NCI-H128 (cell line): ENCODE measurements at regions not wholly inside any gene's neighbourhood (a gene's known extent, or its start where the extent isn't known, plus 50 kb on each side); places are given as distances from the start of the nearest gene placed in this dataset.

Experiments used
- DNase-seq: peaks from one replicate; lab custom pipeline; 2025; ENCODE audit not compliant: unreplicated experiment; lab: John Stamatoyannopoulos, UW

DNA sequence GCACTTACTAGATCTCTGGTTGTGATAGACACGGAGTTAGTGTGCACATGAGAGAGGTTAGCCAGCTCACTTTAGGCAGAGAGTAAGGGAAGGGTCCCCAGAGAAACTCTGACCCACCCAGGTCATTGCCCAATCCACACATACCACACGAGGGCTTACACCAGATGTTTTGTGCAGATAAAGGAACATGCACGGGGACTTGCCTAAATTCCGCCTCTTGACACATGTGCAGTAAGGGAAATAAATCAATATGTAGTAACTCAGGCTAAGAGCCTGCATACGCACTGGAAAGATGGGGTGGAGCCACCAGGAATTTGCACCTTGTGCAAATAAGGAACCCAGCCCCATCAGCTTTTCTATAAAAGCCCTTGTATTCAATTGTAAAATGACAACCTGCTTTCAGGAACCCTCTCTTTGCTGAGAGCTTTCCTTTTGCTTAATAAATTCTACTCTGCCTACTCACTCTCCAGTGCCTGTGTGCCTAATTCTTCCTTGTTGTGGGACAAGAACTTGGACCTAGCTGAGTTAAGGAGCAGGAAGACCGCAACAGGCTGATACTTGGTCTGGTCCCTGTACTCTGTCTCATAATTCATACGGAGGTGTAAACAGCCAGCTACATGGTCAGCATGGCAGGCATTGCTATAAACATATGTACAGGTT is 120.2 kb downstream of the EMP1 start:
- DNase-seq = no peak

DNA sequence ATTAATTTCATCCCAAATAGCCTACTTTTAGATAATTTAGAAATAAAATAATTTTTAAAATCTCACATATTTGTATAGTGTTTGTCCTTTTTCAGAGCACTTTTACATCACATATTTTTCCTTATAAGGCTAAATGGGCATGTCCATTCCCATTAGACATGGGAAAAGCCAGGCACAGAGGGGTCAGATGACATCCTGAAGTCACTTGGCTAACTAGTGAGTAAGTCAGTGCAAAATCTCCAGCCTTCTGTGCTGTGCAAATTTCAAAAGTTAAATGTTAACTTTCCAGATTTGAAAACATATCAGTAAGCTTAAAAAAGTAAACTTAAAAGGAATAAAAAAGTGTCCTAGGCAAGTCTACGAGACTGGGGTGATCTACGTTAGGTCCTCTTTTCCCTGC is 117.4 kb downstream of the EMP1 start:
- no peak for DNase-seq

DNA sequence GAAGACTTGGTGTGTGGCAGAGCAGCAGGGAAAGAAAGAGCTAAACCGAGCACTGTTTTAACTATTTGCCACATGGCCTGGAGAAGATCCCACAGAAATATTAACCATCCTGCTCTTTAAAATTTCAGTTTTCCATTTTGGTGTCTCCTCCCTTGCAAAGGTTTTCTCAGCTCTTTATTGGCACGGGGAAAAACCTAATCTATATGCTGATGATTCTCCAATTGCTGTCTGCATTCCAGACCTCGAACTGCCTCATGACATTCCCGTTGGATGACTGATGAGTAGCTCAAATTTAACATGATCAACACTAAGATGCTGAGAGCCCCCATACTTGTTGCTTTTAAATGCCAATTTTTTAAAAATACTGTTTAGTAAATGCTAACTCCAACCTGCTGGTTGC is 115.0 kb downstream of the EMP1 start:
- DNase-seq = no peak

- no peak for DNase-seq
Measured at GRCh38 chr12:13307143-13307816, 110.8 kb downstream of the EMP1 start.

DNA sequence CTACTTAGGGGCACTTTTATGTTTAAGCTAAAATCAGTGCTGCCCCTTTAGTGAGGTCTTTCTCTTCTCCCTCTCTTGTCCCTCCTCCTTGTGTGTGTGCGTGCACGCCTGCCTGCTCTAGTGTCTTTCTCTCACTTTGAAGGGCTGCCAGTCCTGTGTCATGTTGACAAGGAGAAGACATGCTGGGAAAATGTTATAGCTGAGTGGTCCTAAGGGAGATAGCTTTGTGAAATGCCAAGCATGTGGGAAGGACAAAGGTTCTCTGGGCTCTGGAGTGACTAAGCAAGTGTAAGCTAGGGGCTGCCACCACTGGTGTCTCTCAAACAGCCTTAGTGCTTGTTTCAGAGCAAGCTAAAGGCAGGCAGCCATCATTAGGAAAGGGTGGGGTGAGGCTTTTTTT is 108.4 kb downstream of the EMP1 start:
- no peak for DNase-seq

DNA sequence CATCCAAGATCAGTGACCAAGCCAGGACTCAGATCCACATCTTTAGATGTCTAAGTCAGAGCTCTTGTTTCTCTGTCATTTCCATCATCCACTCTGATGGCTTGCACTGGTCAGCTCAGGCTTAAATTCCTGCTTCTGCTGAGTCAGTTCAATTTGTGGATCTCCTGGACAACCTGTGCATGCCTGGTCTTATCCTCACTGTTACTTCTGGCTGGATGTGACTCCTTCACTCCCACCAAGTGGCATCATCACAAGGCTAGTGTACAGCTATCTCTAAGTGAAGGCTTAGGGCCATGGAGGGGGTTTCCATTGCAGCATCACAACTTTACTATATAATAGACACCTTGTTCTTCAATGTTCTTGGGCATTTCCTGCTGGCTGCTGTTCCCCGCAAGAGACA is 102.9 kb downstream of the EMP1 start:
- DNase-seq = no peak

DNA sequence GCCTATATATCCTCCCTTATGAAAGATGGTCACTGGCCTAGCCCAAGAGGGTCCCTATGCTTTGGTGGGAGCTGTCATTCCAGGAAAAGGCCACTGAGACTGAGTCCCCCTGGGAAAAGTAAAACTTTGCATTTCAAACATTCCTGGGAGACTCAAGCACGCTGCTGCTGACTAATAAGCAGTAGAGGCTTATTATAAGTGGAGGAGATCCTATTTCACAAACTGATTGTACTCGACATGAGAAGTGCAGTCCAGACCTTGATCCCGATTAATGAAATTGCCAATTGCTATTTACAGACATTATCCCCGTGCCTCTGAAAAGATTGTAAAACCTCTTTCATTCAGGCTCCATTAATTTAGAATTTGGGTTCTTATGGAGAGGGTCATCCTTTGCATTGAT is 96.6 kb downstream of the EMP1 start:
- no peak for DNase-seq

GRCh38 chr12:13289653-13290289 is 93.2 kb downstream of the EMP1 start:
- DNase-seq = no peak

- DNase-seq = no peak
Measured at GRCh38 chr12:13288937-13289652, 92.6 kb downstream of the EMP1 start.

- no peak for DNase-seq
Measured at GRCh38 chr12:13288501-13288900, 92.0 kb downstream of the EMP1 start.

DNA sequence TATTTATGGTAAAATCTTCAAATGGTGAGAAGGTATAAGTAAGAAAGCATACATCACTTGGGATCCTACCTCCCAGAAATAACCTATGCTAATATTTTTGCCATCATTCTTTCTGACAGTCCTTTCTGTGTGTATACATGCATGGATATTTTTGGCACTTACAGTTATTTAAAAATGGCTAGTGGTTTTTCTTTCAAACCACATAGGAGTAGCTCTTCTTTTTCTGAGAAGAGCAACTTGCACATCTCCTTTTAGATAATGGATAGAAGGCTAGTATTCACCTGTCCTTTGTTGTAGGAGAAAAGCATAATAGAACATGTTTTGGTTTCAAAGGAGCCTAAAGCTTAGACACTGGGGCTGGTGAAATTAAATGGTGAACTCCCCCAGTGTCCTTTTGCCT is 87.3 kb downstream of the EMP1 start:
- DNase-seq = no peak

GRCh38 chr12:13282861-13283260 is 86.3 kb downstream of the EMP1 start:
- DNase-seq = no peak

- peak; percentile 26 for DNase-seq
Measured at GRCh38 chr12:13278249-13278787, 81.8 kb downstream of the EMP1 start.

DNA sequence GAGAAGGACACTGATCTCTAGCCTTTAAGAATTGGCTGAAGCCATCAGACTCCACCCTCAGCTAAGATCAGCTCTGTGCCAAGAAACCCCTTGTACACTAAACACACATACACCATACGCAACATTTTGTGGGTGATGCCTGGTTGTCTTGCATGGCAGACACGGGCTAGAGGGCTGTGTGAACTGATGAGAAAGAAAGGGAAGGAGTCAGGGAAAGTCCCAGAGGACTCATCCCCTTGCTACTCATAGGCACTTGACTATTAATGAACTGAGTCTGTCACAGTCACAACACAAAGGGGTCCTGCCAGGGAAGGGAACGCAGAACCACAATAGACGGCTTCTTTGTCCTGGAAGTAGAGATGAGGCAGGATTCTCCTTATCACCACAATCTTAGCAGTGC is 80.8 kb downstream of the EMP1 start:
- peak; percentile 55 for DNase-seq

- no peak for DNase-seq
Measured at GRCh38 chr12:13275241-13276085, 78.9 kb downstream of the EMP1 start.

DNA sequence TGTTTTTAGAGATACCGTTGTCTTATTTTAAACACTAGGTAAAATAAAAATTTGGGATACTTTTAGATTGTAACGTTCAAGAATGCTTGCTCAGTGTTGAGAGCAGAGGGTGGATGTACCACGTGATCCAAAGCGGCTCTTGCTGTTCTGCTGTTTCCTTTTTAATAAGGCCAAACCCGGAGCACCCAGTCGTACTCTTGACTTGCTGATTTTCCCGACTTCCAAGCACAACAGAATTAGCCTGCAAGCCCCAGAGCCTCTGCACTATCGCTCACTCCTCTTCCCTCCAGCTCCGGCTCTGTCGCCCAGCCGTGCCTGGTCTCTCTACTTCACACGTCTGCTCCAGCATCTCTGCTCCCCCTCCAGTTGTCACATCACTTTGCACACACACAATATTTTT is 77.3 kb downstream of the EMP1 start:
- DNase-seq = no peak

DNA sequence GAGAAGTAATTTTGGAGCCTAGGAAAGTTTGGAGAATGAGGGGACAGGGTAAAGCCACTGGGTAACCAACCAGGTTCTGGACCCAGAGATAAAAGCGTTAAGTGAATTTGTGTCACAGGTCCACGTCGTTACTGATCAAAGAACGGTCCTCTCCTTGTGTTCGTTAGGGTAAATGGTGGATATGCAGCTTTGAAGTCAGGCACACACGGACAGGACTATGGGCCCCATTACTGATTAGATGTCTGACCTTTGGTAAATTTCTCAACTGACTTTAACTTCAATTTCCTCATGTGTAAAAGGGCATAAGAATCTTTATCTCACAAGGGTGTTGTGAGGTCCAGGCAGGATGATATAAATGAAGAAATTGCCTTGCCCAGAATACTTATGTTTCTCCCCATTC is 76.6 kb downstream of the EMP1 start:
- no peak for DNase-seq

GRCh38 chr12:13270817-13271216 is 74.3 kb downstream of the EMP1 start:
- DNase-seq = no peak
